ENCODE measurements at regions not wholly inside any gene's neighbourhood (a gene's known extent, or its start where the extent isn't known, plus 50 kb on each side); places are given as distances from the start of the nearest gene placed in this dataset.

GRCh38 chrX:129145385-129145784 is 377.9 kb downstream of the SMARCA1 start:
- TF ChIP-seq CTCF (IDR thresholded peaks at IDR 0.05) (no peak), POLR2A (IDR thresholded peaks at IDR 0.05) (no peak)

Measured in heart left ventricle (tissue), 13 donors.